ENCODE measurements at regions not wholly inside any gene's neighbourhood (a gene's known extent, or its start where the extent isn't known, plus 50 kb on each side); places are given as distances from the start of the nearest gene placed in this dataset.

DNA sequence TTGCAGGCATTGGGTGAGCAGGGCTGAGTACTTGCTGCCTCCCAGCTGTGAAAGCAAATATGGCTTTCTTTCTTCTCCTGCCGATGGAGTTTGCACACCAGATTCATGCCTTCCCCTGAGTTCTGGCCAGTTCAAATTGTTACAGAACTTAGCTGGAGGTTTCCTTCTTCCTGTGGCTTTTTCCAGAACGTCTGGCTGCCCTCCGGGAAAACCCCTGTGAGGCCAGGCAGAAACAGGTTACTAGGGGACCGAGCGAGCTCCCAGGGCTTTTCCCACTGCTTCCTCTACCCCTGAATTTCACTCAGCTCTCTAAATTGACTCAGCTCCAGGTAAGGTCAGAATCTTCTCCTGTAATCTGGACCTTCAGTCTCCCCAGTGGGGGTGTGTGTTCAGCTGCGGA is 482.4 kb downstream of the C4orf33 start:
- intact Hi-C loops (cut with micrococcal nuclease) = no loop called here
- no peak overlapping the region for H3K27ac Mint-ChIP-seq
- no peaks in the 10 kb centered on the region for H3K4me1 ChIP-seq (ENCODE audit: control insufficient read depth in 2 of 2, insufficient read depth in 2 of 2, low read length in 2 of 2)
- H3K4me3 Mint-ChIP-seq = no peak overlapping the region
- ATAC-seq (ENCODE audit: low read depth) = no peak
- 78% methylated on average over 6 of the region's 6 CpGs for WGBS (ENCODE audit: insufficient coverage)
- no peaks in the 10 kb centered on the region for H3K9me3 ChIP-seq (ENCODE audit: control extremely low read depth in 1 of 3, control insufficient read depth in 2 of 3, insufficient read depth in 1 of 3, low read length in 2 of 3)
- no peak overlapping the region for H3K27ac ChIP-seq (ENCODE audit: low read length in 2 of 2)
- no peak overlapping the region for H3K4me3 ChIP-seq (ENCODE audit: control extremely low read depth in 1 of 5, extremely low read depth in 1 of 5, insufficient read depth in 1 of 5, low read depth in 2 of 5, low read length in 4 of 5)
- no peaks in the 10 kb centered on the region for H3K36me3 ChIP-seq (replicated peaks in 1 of 2; ENCODE audit: control extremely low read depth in 1 of 2, control insufficient read depth in 1 of 2, extremely low read depth in 1 of 2, insufficient read depth in 2 of 2, low read length in 1 of 2)
- H4K20me1 ChIP-seq (ENCODE audit: control insufficient read depth, insufficient read depth, low read length, poor library complexity, severe bottlenecking) = no peaks in the 10 kb centered on the region
- no peaks in the 10 kb centered on the region for H3K27me3 Mint-ChIP-seq
- CTCF ChIA-PET = no interaction called here
- no peaks in the 10 kb centered on the region for H3K27me3 ChIP-seq (replicated peaks in 1 of 4; ENCODE audit: control extremely low read depth in 1 of 4, control insufficient read depth in 3 of 4, insufficient read depth in 4 of 4, low read length in 3 of 4)
- no peaks in the 10 kb centered on the region for H3K4me1 Mint-ChIP-seq
- H3K9me3 Mint-ChIP-seq (ENCODE audit: insufficient read depth) = no peaks in the 10 kb centered on the region
- H2AFZ ChIP-seq (ENCODE audit: insufficient read depth, low read depth, low read length, poor library complexity, severe bottlenecking) = no peak overlapping the region
- no peak for TF ChIP-seq EZH2 (IDR thresholded peaks at IDR 0.05; ENCODE audit: borderline replicate concordance, insufficient read depth, low read depth, low read length, poor library complexity, severe bottlenecking)
- TF ChIP-seq, protein P1, sequence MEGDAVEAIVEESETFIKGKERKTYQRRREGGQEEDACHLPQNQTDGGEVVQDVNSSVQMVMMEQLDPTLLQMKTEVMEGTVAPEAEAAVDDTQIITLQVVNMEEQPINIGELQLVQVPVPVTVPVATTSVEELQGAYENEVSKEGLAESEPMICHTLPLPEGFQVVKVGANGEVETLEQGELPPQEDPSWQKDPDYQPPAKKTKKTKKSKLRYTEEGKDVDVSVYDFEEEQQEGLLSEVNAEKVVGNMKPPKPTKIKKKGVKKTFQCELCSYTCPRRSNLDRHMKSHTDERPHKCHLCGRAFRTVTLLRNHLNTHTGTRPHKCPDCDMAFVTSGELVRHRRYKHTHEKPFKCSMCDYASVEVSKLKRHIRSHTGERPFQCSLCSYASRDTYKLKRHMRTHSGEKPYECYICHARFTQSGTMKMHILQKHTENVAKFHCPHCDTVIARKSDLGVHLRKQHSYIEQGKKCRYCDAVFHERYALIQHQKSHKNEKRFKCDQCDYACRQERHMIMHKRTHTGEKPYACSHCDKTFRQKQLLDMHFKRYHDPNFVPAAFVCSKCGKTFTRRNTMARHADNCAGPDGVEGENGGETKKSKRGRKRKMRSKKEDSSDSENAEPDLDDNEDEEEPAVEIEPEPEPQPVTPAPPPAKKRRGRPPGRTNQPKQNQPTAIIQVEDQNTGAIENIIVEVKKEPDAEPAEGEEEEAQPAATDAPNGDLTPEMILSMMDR (IDR thresholded peaks at IDR 0.05) = no peak
- POLR2A ChIA-PET = no interaction called here
- DNase-seq = no peak
- H3K79me2 ChIP-seq (ENCODE audit: control insufficient read depth, insufficient read depth, low read length) = no peaks in the 10 kb centered on the region
- H3K9ac ChIP-seq (ENCODE audit: low read length) = no peak overlapping the region
- H3K4me2 ChIP-seq (replicated peaks; ENCODE audit: low read depth, low read length, poor library complexity, severe bottlenecking) = no peak overlapping the region

DNA sequence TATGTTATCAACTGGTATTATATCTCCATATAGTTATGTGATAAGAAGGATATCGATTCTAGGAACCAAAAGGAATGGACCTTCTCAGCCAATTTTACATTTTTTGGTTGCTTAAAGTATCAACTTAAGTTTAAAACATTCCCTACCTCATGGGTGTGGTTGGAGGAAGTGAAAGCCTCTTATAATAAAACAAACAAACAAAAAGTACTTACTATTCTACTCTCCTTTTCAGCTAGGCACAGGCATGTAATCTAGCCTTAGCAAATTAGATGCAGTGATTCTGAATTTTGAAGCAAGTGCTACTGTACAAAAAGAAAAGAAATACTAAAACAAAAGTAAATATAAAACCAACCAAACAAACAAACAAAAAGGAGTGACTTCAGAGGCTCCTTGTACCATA is 485.4 kb downstream of the C4orf33 start:
- no peak for TF ChIP-seq EZH2 (IDR thresholded peaks at IDR 0.05; ENCODE audit: borderline replicate concordance, insufficient read depth, low read depth, low read length, poor library complexity, severe bottlenecking)
- TF ChIP-seq, protein P1 (IDR thresholded peaks at IDR 0.05) = no peak
- no peak for DNase-seq
- no peaks in the 10 kb centered on the region for H4K20me1 ChIP-seq (ENCODE audit: control insufficient read depth, insufficient read depth, low read length, poor library complexity, severe bottlenecking)
- WGBS (ENCODE audit: insufficient coverage) = no CpG with 5 or more reads among the region's 1 CpG
- no peak for ATAC-seq (ENCODE audit: low read depth)
- H3K27ac ChIP-seq (ENCODE audit: low read length in 2 of 2) = no peak overlapping the region
- no peak overlapping the region for H3K27ac Mint-ChIP-seq
- no peaks in the 10 kb centered on the region for H3K27me3 ChIP-seq (replicated peaks in 1 of 4; ENCODE audit: control extremely low read depth in 1 of 4, control insufficient read depth in 3 of 4, insufficient read depth in 4 of 4, low read length in 3 of 4)
- ChIA-PET POLR2A (no interaction called here), CTCF (no interaction called here)
- H3K4me1 Mint-ChIP-seq = no peaks in the 10 kb centered on the region
- H3K9me3 ChIP-seq (ENCODE audit: control extremely low read depth in 1 of 3, control insufficient read depth in 2 of 3, insufficient read depth in 1 of 3, low read length in 2 of 3) = no peaks in the 10 kb centered on the region
- no peak overlapping the region for H3K4me3 ChIP-seq (ENCODE audit: control extremely low read depth in 1 of 5, extremely low read depth in 1 of 5, insufficient read depth in 1 of 5, low read depth in 2 of 5, low read length in 4 of 5)
- no peak overlapping the region for H2AFZ ChIP-seq (ENCODE audit: insufficient read depth, low read depth, low read length, poor library complexity, severe bottlenecking)
- no peak overlapping the region for H3K4me3 Mint-ChIP-seq
- H3K9me3 Mint-ChIP-seq (ENCODE audit: insufficient read depth) = no peaks in the 10 kb centered on the region
- H3K4me2 ChIP-seq (replicated peaks; ENCODE audit: low read depth, low read length, poor library complexity, severe bottlenecking) = no peak overlapping the region
- no peaks in the 10 kb centered on the region for H3K36me3 ChIP-seq (replicated peaks in 1 of 2; ENCODE audit: control extremely low read depth in 1 of 2, control insufficient read depth in 1 of 2, extremely low read depth in 1 of 2, insufficient read depth in 2 of 2, low read length in 1 of 2)
- no peak overlapping the region for H3K9ac ChIP-seq (ENCODE audit: low read length)
- no peaks in the 10 kb centered on the region for H3K79me2 ChIP-seq (ENCODE audit: control insufficient read depth, insufficient read depth, low read length)
- no peaks in the 10 kb centered on the region for H3K27me3 Mint-ChIP-seq
- intact Hi-C loops (cut with micrococcal nuclease) = no loop called here
- no peaks in the 10 kb centered on the region for H3K4me1 ChIP-seq (ENCODE audit: control insufficient read depth in 2 of 2, insufficient read depth in 2 of 2, low read length in 2 of 2)

All from B cell (primary cell).